ENCODE measurements at regions not wholly inside any gene's neighbourhood (a gene's known extent, or its start where the extent isn't known, plus 50 kb on each side); places are given as distances from the start of the nearest gene placed in this dataset.

DNA sequence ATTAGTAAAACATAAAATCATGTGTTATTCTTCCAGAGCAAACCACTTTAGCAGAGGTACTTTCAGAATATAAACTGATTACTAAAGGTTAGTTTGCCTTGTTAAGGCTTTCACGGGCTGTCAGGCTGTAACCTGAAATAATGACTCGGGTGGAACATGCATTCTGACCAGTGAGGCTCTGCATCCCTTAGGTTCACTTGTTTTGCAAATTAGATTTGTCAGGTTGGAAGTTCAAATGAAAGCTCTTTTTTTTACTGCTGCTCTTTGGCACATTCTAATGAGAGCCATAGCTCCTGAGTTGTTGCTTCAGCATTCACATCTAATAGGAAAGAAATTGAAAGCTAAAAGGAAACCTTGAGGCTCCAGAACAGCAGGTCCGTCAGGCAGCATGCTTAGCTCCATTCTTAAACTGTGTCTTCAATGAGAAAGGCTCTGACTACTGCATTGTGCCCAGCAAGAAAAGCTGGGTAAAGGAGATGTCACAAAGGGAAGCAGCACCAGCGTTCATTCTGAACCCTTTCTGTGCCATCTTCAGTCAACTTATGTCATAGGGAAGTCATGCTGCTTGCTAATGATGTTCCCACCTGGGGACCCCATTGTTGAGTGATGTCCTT lies 445.5 kb upstream of the FBXO33 start:
- TF ChIP-seq EZH2 (IDR thresholded peaks at IDR 0.05; ENCODE audit: borderline replicate concordance, insufficient read depth, low read length, poor library complexity, severe bottlenecking) (no peak), POLR2AphosphoS5 (IDR thresholded peaks at IDR 0.05) (no peak), SMC3 (conservative IDR thresholded peaks at IDR 0.05; ENCODE audit: poor library complexity) (no peak), TAF1 (IDR thresholded peaks at IDR 0.05; ENCODE audit: low read depth) (no peak), EP300 (conservative IDR thresholded peaks at IDR 0.05; ENCODE audit: poor library complexity, severe bottlenecking) (no peak), RAD21 (conservative IDR thresholded peaks at IDR 0.05) (no peak), MXI1 (conservative IDR thresholded peaks at IDR 0.05; ENCODE audit: poor library complexity, severe bottlenecking) (no peak)
- TF ChIP-seq, protein P1, sequence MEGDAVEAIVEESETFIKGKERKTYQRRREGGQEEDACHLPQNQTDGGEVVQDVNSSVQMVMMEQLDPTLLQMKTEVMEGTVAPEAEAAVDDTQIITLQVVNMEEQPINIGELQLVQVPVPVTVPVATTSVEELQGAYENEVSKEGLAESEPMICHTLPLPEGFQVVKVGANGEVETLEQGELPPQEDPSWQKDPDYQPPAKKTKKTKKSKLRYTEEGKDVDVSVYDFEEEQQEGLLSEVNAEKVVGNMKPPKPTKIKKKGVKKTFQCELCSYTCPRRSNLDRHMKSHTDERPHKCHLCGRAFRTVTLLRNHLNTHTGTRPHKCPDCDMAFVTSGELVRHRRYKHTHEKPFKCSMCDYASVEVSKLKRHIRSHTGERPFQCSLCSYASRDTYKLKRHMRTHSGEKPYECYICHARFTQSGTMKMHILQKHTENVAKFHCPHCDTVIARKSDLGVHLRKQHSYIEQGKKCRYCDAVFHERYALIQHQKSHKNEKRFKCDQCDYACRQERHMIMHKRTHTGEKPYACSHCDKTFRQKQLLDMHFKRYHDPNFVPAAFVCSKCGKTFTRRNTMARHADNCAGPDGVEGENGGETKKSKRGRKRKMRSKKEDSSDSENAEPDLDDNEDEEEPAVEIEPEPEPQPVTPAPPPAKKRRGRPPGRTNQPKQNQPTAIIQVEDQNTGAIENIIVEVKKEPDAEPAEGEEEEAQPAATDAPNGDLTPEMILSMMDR (IDR thresholded peaks at IDR 0.05; ENCODE audit: poor library complexity, severe bottlenecking): no peak
- TF ChIP-seq, protein P2, sequence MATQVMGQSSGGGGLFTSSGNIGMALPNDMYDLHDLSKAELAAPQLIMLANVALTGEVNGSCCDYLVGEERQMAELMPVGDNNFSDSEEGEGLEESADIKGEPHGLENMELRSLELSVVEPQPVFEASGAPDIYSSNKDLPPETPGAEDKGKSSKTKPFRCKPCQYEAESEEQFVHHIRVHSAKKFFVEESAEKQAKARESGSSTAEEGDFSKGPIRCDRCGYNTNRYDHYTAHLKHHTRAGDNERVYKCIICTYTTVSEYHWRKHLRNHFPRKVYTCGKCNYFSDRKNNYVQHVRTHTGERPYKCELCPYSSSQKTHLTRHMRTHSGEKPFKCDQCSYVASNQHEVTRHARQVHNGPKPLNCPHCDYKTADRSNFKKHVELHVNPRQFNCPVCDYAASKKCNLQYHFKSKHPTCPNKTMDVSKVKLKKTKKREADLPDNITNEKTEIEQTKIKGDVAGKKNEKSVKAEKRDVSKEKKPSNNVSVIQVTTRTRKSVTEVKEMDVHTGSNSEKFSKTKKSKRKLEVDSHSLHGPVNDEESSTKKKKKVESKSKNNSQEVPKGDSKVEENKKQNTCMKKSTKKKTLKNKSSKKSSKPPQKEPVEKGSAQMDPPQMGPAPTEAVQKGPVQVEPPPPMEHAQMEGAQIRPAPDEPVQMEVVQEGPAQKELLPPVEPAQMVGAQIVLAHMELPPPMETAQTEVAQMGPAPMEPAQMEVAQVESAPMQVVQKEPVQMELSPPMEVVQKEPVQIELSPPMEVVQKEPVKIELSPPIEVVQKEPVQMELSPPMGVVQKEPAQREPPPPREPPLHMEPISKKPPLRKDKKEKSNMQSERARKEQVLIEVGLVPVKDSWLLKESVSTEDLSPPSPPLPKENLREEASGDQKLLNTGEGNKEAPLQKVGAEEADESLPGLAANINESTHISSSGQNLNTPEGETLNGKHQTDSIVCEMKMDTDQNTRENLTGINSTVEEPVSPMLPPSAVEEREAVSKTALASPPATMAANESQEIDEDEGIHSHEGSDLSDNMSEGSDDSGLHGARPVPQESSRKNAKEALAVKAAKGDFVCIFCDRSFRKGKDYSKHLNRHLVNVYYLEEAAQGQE (IDR thresholded peaks at IDR 0.05; ENCODE audit: borderline replicate concordance): no peak

Data from neural cell (in vitro differentiated cells).